ENCODE measurements at regions not wholly inside any gene's neighbourhood (a gene's known extent, or its start where the extent isn't known, plus 50 kb on each side); places are given as distances from the start of the nearest gene placed in this dataset.
A peak's percentile ranks its signal among the peaks of the same experiment; 100 is the strongest.
"Not testable (repeated sequence)": the region's sequence is repeated elsewhere in the genome, so short reads cannot be mapped to it uniquely, and the experiment has no call there.

GRCh38 chr10:61263518-61263917, 189.7 kb downstream of the TMEM26 start:
- H3K4me3 ChIP-seq (ENCODE audit: low read depth, low read length): no peak overlapping the region

GRCh38 chr10:61262486-61263261, 190.5 kb downstream of the TMEM26 start:
- TF ChIP-seq CTCF (IDR thresholded peaks at IDR 0.05; ENCODE audit: insufficient read depth, low read depth, low read length): no peak
- no peak overlapping the region for H3K4me3 ChIP-seq (ENCODE audit: low read depth, low read length)
- peak; percentile 78 for DNase-seq (ENCODE audit: low read depth)

More at GRCh38 chr10:61263518-61263917, 189.7 kb downstream of the TMEM26 start:
- DNase-seq (ENCODE audit: low read depth): no peak
- no peak for TF ChIP-seq CTCF (IDR thresholded peaks at IDR 0.05; ENCODE audit: insufficient read depth, low read depth, low read length)

- no peak for TF ChIP-seq CTCF (IDR thresholded peaks at IDR 0.05; ENCODE audit: insufficient read depth, low read depth, low read length)
- H3K4me3 ChIP-seq (ENCODE audit: low read depth, low read length): no peak overlapping the region
- peak; percentile 12 for DNase-seq (ENCODE audit: low read depth)
These were observed 195.2 kb downstream of the TMEM26 start for GRCh38 chr10:61257956-61258496.

- TF ChIP-seq CTCF (IDR thresholded peaks at IDR 0.05; ENCODE audit: insufficient read depth, low read depth, low read length): no peak
- no peak for DNase-seq (ENCODE audit: low read depth)
- no peak overlapping the region for H3K4me3 ChIP-seq (ENCODE audit: low read depth, low read length)
These were observed 196.0 kb downstream of the TMEM26 start for GRCh38 chr10:61257136-61257535.

GRCh38 chr10:61252326-61252725, 200.9 kb downstream of the TMEM26 start:
- DNase-seq (ENCODE audit: low read depth); H3K4me3 ChIP-seq (ENCODE audit: low read depth, low read length): not testable (repeated sequence)

GRCh38 chr10:61251089-61251488, 202.1 kb downstream of the TMEM26 start:
- no peak for TF ChIP-seq CTCF (IDR thresholded peaks at IDR 0.05; ENCODE audit: insufficient read depth, low read depth, low read length)
- no peak for DNase-seq (ENCODE audit: low read depth)
- no peak overlapping the region for H3K4me3 ChIP-seq (ENCODE audit: low read depth, low read length)

- no peak for TF ChIP-seq CTCF (IDR thresholded peaks at IDR 0.05; ENCODE audit: insufficient read depth, low read depth, low read length)
- no peak for DNase-seq (ENCODE audit: low read depth)
- H3K4me3 ChIP-seq (ENCODE audit: low read depth, low read length): no peak overlapping the region
These were observed 203.1 kb downstream of the TMEM26 start for GRCh38 chr10:61250131-61250530.

Data from fibroblast of villous mesenchyme (primary cell).